Stimulated activated CD8-positive, alpha-beta memory T cell treated with anti-CD3 and anti-CD28 coated beads, Interleukin-12 subunit alpha, Interleukin-12 subunit beta, amount 100 ng/mL, for 24 hours (primary cell): ENCODE measurements at regions not wholly inside any gene's neighbourhood (a gene's known extent, or its start where the extent isn't known, plus 50 kb on each side); places are given as distances from the start of the nearest gene placed in this dataset.
"Not testable (repeated sequence)": the region's sequence is repeated elsewhere in the genome, so short reads cannot be mapped to it uniquely, and the experiment has no call there.

Experiments
- DNase-seq: peaks from one replicate; pipeline ENCODE4 v3.0.0-alpha.2; 2020; ENCODE audit errors: extremely low read depth

DNA sequence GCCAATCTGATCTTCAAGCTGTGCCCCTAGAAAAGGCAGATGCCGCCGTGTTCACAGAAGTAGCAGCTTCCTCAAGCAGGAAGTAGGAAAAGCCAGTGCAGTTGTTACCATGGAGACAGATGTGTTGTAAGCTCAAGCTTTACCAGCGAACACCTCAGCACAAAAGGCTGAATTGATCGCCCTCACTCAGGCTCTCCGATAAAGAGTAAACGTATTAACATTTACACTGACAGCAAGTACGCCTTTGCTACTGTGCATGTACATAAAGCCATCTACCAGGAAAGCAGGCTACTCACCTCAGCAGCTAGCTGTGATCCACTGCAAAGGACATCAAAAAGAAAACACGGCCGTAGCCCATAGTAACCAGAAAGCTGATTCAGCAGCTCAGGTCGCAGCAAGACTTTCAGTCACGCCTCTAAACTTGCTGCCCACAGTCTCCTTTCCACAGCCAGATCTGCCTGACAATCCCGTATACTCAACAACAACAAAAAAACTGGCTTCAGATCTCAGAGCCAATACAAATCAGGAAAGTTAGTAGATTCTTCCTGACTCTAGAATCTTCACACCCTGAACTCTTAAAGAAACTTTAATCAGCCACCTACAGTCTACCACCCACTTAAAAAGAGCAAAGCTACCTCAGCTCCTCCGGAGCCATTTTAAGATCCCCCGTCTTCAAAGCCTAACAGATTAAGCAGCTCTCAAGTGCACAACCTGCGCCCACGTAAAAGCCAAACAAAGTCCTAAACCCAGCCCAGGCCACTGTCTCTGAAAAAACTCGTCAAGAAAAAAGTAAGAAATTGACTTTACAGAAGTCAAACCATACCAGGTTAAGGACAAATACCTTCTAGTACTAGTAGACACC, 160.0 kb downstream of the DEFB131A start:
- DNase-seq = not testable (repeated sequence)

DNA sequence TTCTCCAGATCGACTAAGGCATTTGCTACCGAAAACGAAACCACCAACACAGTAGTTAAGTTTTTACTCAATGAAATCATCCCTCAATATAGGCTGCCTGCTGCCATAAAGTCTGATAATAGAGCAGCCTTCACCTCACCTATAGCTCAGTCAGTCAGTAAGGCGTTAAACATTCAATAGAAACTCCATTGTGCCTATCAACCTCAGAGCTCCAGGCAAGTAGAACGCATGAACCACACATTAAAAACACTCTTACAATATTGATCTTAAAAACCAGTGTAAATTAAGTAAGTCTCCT, 160.6 kb downstream of the DEFB131A start:
- not testable (repeated sequence) for DNase-seq

DNA sequence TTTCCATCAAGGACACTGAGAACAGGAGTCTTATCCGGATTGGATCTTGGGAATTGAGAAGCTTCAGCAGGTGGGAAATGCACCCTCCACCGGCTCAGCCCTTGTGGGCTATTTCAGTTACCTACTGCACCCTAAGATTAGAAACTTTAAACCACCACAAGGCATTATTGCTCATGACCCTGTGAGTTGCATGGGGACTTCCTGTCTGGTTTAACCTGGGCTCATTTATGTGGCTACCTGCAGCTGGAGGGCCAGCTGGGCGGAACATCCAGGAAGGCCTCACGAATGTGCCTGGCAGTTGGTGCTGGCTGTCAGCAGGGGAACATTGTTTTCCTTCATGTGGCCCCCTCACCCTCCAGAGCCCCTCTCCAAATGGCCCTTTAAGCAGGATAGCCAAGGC, 164.1 kb downstream of the DEFB131A start:
- DNase-seq = no peak

DNA sequence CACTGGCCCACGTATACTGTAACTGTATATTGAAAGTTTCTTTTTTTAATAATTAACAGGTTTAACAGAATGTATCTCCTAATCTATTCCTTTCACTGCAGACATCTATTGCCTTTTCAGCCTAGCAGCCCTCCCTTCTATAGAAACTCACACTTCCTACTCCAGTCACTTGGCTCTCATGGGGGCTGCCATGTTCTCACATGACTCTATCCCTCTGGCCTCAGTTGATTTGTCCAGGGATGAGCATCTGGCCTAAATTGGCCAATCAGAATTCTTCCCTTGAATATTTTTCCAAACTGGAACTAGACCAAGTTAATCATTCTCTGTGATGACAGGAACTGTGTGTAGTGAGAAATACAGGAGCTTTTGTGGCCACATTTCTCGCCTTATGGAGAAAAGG, 166.1 kb downstream of the DEFB131A start:
- DNase-seq = not testable (repeated sequence)

DNA sequence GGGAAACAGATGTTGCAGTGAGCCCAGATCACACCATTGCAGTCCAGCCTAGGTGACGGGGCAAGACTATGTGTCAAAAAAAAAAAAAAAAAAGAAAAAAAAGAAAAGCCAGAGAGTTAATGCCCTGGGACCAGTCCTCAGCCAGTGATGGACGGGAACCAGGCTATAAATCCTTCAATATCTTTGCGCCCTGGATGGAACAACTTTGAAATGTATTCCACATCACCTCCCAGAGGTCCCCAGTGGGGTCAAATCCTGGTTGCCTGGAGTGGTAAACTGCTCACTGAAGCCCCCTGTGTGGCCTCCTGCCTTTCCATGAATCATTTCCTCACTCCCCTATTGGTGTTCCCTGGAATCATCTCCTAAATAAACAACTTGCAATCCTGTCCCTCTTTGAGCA, 166.9 kb downstream of the DEFB131A start:
- DNase-seq = no peak

DNA sequence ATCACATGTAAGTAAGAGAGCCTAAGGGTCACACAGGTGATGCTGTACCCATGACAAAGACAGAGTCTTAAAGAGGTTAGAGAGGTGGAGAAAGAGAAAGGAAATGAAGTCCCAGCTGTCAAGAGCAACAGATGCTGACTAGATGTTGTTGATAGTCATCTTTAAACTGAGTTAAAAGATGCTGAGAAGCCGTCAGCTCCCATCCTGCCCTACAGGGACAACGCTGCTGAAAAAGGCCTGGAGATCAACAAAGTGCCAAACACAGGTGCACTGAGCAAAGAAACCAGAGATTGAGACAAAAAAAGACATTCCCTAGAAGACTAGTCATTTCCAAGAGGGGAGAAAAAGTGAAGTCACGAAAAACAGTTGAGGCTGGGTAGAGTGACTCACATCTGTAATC, 145.0 kb upstream of the DRD5 start:
- not testable (repeated sequence) for DNase-seq

DNA sequence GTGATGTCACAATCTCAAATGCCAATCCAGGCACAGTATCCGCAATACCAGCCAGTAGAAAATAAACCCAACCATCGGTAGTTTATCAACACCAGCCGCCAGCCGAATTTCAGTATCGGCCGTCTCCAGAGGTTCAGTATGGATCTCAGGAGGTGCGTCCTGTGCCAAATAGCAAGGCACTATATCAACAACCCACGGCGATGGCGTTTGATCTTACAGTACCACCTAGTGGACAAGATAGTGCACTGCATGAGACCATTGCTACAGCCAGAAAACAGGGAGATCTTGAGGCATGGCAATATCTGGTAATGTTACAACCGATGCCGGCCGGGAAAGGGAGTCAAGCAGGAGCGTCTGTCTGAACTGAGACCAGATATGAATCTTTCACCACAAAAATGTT, 121.8 kb upstream of the DRD5 start:
- DNase-seq = not testable (repeated sequence)

DNA sequence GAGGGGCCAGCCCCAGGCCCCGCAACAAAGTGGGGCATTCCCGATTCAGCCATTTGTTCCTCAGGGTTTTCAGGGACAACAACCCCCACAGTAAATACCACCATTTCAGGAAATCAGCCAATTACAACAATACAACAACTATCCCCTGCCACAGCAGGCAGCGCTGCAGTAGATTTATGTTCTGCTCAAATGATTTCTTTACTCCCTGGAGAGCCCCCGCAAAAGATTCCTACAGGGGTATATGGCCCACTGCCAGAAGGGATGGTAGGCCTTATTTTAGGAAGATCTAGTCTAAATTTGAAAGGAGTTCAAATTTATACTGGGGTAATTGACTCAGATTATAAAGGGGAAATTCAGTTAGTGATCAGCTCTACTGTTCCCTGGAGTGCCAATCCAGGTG, 120.5 kb upstream of the DRD5 start:
- not testable (repeated sequence) for DNase-seq

DNA sequence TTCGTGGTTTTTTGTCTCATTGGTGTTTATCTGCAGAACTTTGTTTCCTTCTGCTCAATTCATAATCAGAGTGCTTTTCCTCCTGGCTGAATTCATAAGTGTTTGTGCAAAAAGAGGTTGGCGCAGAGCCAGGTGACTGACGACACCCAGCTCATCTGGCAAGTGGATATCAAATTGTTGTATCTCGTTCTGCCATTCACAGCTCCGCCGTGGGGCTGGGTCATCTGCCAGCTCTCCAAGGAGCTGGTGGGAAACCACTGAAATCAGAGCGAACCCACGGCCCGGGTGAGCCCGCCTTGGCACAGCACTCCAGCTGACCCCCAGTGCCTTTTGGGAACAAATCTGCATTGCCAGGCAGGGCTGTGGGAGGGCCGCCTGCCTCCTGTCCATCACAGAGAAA, 110.7 kb upstream of the DRD5 start:
- not testable (repeated sequence) for DNase-seq

DNA sequence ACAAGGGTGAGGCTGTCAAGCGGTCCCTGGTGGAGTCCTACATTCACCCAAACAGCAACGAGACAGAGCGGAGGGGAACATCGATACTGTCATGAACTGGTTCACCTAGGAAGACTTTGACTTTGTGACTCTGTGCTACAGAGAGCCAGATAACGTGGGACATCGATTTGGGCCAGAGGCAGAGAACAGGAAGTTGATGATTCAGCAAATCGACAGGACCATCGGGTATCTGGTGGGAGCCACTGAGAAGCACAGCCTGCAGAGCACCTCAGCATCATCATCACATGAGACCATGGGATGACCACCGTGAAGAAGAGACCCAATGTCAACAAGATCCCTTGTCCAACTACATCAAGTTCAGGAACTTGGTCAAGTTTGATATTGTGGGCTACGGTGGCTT, 104.1 kb upstream of the DRD5 start:
- DNase-seq = not testable (repeated sequence)

DNA sequence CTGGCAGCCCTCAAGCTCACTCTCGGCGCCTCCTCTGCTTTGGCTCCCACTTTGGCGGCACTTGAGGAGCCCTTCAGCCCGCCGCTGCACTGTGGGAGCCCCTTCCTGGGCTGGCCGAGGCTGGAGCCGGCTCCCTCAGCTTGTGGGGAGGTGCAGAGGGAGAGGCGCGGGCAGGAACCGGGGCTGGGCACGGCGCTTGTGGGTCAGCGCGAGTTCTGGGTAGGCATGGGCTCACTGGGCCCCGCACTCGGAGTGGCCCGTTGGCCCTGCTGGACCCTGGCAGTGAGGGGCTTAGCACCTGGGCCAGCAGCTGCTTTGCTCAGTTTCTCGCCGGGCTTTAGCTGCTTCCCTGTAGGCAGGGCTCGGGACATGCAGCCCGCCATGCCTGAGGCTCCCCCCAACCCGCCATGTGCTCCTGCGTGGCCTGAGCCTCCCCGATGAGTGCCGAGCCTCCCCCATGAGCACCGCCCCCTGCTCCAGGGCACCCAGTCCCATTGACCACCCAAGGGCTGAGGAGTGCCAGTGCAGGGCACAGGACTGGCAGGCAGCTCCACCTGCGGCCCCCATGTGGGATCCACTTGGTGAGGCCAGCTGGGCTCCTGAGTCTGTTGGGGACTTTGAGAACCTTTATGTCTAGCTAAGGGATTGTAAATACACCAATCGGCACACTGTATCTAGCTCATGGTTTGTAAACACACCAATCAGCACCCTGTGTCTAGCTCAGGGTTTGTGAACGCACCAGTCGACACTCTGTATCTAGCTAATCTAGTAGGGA, 101.5 kb upstream of the DRD5 start:
- no peak for DNase-seq

DNA sequence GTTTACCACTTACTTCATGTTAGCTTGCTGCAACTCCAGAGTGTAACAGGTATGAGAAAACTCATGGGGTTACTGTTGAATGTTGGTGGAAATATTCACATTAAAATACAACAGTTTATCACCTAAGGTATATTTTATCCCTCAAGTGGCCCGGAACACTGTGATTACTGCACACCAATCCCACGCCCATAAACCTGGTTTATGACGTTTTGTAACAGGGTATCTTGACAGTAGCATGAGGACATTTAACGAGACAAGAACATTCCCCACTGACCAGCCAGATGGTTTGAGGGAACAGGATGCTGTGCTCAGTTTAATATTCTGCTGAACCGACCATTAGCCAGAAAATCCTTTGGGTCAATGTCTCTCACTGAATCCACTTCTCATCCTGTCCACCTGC, 98.3 kb upstream of the DRD5 start:
- DNase-seq = not testable (repeated sequence)

DNA sequence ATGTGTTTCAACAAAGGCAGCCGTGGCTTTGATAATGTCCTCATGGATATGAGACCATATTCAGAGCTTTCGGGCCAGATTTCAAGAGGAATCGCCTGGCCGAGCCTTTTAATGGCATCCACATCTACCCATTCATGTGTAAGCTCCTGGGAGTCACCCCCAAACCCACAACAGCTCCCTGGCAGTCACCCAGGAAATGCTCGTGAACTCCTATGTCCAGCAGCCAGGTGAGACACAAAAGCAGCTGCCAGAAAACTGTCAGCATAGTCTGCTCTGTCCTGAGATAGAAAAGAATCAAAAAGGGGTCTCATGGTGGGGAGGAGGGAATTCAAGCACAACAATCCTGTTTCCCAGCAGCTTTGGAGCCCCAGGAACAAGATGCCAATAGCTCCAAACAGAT, 96.4 kb upstream of the DRD5 start:
- DNase-seq = not testable (repeated sequence)

DNA sequence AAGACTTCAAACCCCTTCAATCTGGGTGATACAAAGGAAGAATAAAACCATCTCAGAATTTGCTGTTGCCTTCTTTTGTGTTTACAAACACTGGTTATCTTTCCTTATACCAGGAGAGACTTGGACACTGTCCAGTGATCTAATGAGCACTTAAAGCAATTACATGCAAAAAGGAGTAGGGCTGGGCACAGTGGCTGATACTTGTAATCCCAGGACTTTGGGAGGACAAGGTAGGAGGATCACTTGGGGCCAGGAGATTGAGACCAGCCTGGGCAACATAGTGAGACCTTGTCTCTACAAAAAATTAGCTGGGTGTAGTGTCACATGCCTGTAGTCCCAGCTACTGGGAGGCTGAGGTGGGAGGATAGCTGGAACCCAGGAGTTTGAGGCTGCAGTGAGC, 95.7 kb upstream of the DRD5 start:
- no peak for DNase-seq

DNA sequence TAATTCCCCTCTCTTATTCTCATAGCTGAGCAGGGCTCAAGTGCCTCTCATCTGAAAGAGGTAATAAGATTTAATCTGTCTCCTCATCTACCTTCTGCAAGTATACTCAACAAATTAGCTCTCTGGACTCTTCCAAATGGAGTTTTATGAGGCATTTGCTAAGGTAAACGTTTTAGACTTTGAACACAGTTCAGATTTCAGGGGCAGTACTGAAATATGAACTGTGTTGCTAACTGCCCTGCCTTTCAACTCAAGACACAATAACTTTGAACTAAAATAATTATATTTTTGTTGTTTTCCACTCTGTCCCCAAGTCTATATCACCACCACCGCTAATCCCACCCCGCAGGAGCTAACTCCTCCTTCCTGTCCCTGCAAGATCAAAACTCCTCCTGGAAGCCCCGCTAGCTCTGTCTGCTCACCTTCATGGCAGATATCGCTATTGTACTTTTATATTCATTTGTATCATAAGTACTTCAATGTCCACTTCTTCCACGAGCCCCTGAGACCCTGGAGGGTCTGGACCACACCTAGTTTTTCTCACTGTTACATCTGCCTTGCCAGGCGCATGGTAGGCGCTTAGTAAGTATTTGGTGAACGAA, 90.7 kb upstream of the DRD5 start:
- DNase-seq = not testable (repeated sequence)

DNA sequence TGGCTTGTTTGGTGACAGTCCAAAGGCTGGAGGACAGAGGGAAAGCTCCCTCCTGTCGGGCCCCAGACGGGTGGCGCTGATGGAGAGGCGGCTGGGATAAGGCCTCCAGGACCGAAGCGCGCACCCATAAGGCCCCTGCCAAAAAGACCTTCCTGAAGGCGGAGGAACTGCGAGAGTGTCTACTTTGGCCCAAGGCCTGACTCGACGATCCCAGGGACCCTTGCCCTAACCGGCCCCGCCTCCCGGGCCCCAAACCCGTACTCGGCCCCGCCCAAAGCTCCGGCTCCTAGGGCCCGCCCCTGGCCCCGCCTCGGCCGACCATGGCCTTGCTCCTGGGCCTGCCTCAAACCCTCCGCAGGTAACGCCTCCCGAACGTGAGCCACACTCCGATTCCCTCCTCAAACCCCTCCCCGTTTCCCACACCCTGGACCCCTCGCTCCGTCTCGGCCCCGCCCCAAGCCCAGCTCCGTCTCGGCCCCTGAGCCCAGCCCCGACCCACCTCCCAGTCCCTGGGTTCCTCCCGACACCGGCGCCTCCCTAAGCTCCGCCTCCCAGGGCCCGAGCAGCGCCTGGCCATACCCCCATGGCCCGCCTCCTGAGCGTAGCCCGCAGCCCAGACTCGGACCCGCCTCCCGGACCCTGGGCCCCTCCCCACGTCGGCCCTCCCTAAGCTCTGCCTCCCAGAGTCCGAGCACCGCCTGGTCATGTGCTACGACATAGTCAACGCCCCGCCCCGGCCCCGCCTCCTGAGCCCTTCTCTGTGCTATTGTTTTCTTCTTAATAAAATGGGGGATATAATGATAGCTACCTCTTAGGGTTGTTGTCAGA, 90.0 kb upstream of the DRD5 start:
- peak; percentile 75 for DNase-seq

DNA sequence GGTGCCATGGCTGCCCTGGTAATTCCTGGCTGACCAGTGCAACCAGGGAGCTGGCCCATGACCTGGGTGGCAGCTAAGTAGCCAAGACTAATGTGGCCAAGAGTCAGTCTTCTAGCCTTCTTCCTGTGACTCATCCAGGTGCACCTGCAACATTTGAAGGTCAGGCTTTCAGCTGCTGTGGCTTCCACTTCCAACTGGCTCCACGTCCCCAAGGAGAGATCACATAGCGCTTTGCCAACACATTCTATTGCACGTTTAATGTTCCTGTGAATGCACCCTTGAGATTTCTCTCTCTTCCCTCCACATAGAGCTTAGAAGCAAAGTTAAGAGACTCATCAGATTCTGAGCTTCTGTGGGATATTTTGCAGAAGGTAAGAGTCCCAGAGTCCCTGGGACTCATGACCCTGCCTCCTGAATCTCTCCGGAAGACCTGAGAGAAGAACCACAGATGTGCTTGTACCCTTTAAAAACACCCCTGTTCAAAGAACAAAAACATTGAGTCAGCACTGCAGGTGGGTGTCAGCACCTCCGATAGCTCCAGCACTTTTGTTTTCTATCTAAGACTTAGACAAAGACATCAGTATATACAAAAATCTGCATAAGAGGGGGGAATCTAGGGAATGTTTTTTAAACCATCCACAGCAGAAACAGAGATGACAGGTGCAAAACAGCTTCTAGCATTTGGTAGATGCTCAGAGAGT, 88.5 kb upstream of the DRD5 start:
- not testable (repeated sequence) for DNase-seq

DNA sequence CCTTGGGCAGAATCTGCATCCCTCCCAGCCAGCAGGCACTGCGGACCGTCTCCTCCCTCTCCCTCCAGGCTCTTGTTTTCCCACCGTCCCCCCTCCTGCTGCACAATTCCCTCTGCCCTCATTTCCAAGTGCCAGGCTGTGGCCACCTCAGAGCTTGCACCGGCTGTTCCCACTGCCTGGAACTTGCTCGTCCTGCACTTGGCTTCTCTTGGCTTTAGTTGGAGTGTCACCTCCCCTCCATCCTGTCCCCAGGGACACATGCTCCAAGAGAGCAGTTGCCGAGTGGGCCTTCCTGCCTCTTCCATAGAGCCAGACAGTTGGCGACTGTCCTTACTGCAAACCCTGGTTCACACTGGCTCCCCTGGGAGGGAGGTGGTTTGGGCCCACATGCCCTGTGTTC, 87.0 kb upstream of the DRD5 start:
- DNase-seq = not testable (repeated sequence)

DNA sequence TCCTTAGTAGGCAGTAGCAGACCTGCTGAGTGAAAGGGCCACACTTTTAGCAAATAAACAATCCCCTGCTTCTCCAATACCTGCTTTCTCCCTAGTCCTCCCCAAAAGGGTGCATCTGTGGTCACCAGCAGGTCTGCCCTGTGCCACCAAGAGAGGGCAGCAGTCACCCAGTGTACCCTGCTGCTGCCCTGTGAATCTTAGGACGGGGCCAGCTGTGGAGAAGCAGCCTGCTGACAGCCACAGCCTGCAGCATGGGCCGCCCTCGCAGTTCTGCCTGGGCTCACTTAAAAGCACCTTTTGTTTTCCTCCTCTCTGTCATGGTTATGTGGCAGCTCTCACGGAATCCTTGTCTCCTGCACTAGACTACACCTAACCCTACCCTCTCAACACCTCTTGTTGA, 85.4 kb upstream of the DRD5 start:
- not testable (repeated sequence) for DNase-seq

DNA sequence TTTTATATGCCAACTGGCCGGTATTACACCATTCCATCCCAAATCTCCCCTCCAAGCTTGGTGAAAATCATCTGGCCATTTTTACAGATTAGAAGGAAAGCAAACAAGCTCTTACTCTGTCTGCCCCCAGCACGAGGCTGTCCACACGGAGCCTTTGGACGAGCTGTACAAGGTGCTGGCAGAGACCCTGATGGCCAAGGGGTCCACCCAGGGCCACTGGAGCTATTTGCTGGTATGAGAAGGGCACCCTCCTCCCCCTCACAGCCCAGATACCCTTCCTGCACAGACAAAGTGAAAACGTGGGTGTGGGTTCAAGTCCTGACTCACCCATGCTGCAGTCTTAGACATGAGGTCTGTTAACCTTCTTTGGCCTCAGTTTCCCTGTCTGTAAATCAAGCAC, 84.9 kb upstream of the DRD5 start:
- not testable (repeated sequence) for DNase-seq

DNA sequence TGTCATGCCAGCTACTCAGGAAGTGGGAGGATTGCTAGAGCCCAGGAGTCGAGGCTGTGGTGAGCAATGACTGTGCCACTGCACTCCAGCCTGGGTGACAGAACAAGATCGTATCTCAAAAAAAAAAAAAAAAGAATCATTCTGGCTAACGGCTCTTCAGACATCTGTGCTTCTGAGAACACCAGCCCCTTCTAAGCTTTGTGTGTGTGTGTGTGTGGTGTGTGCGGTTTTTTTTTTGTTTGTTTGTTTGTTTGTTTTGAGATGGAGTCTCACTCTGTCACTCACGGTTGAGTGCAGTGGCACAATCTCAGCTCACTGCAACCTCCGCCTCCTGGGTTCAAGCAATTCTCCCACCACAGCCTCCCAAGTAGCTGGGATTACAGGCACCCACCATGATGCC, 79.4 kb upstream of the DRD5 start:
- DNase-seq = not testable (repeated sequence)
